HG03103 (cell line): ENCODE measurements at regions not wholly inside any gene's neighbourhood (a gene's known extent, or its start where the extent isn't known, plus 50 kb on each side); places are given as distances from the start of the nearest gene placed in this dataset.

ENCODE experiments used
- ATAC-seq: cut with Tn5 transposase; IDR thresholded peaks from one replicate; pipeline ENCODE4 v1.9.1; 2021; ENCODE audit warnings: low read depth; ENCODE audit not compliant: unreplicated experiment

DNA sequence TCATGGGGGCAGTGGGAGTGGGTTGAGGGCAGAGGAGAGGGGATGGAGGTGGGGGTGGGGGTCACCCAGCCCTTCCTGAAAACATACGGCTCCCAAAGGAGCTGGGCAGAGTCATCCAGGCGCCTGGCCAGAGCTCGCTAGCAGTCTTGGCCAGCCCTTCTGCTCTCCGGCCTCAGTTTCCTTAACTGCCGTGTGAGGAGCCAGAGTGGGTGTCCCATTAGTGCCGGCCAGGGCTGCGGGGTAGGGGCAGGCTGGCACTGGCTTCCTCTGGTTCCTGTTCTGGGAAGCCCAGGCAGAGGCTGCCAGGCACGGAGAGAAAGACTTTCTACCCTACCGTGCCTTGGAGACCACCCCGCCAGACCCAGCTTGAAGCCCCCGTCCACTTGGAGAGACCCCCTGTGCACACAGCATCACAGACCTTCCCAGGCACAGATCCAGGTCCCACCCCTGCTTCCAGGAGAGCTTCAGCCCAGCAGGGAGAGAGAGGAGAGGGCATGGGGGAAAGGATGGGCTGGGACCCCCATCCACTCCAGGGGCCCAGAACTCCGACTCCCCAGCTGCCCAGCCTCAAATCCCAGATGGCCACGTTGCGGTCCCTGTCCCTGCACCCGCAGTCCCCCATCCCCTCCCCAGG, 93.3 kb downstream of the RFLNA start:
- ATAC-seq, result no peak

DNA sequence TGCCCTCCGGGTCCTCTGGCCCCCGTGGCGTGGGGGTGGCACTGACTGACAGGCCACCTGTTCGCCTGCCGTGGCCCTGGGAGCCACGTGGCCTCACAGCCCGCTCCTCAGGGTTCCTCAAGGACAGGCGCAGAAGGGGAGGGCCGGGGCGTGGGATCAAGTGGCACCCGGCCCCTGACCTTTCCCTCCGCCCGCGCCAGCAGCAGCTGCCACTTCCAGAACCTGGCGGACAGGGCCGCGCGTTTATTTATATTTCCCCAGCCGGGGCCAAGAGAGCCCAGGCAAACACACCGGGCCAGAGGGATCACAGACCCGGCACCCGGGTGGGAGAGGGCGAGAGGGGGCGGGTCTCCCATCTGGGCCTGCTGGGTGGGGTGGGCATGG, 92.6 kb downstream of the RFLNA start:
- ATAC-seq, result no peak

- no peak for ATAC-seq
Observed at GRCh38 chr12:124386661-124387527, 92.0 kb downstream of the RFLNA start.

GRCh38 chr12:124386059-124386458, 91.2 kb downstream of the RFLNA start:
- ATAC-seq, result no peak

- no peak for ATAC-seq
Observed at GRCh38 chr12:124385219-124385969, 90.5 kb downstream of the RFLNA start.

DNA sequence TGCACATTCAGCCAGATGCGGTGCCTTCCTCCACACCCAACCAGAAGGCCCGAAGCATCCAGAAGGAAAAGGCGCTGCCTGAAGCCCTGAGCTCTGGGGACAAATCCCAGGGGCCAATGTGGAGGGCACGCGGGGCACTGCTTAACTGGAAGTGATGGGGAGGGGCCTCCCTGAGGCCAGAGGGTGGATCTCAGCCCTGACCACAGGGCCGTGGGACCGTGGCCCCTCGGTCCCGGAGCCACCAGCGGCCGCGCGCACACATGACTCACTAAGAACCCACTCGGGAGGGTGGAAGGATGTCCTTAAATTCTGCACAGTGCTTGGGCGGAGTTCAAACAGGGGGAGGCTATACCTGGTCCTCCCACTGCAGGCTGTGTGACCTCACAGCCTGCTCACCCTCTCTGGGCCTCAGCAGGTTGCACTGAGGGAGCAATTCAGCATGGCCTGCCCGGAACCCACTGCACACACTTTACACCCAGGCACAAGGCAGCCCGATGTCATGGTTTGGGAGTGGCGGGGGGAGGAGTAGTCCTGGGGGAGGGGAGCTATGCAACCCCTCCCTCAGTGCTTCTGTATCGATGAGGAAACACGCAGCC, 89.5 kb downstream of the RFLNA start:
- no peak for ATAC-seq

GRCh38 chr12:124383028-124383427, 88.1 kb downstream of the RFLNA start:
- ATAC-seq, result no peak

- no peak for ATAC-seq
Observed at GRCh38 chr12:124381456-124382296, 86.8 kb downstream of the RFLNA start.

GRCh38 chr12:124380796-124381455, 86.0 kb downstream of the RFLNA start:
- no peak for ATAC-seq

DNA sequence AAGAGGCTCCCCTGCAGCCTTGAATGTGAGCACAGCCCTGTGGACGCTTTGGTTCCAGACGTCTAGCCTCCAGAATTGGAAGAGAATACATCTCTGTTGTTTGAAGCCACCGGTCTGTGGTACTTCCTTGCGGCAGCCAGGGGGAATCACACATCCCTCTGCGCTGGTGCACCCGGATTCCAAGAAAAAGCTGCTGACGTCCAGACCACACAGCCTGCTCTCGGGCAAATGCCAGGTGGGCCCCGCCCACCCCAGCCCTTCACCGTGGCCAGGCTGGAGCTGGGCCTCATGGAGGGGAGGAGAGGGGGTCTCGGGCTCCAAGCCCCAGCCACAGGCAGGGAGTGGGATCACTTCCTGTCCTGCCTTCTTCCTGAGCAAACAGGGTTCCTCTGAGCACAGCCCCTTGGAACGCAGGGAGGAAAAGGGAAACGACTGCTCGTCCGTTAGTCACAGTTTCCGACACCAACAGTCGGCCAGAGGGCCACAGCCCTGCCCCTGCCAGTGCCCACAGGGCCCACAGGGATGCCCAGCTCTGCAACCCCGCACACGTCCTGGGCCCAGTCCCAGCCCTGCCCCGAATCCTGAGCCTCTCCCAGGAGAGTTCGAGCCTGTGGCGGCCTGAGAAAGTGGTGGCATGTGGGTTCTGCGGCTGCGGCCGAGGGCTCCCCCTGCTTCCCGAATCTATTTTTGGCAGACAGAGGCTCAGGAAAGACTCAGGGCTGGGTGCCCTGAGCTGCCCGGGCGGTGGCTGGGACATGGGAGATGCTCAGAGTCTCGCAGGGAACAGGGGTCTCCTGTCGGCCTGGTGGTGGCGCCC, 85.3 kb downstream of the RFLNA start:
- ATAC-seq, result no peak

DNA sequence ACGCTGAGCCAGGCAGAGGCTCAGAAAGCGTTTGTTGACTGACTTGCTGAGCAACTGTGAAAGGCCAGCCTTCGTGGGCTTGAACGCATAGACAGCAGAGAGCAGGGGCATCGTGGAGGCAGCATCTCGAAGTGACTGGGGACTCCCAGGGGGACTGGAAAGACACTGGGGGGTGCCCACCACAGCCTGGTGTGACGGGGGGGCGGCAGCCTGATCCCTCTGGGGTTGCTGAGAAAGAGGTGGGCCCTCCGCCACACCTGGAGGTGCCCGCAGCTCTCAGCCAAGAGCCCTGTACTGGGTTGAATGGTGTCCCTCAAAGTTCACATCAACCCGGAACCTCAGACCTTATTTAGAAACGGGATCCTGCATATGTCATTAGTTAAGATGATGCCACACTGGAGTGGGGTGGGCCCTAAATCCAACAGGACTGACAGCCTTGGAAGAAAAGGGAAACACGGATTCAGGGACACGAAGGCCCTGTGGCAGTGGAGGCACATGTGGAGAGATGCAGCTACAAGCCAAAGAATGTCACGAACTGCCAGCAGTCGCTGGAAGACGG, 84.6 kb downstream of the RFLNA start:
- no peak for ATAC-seq

DNA sequence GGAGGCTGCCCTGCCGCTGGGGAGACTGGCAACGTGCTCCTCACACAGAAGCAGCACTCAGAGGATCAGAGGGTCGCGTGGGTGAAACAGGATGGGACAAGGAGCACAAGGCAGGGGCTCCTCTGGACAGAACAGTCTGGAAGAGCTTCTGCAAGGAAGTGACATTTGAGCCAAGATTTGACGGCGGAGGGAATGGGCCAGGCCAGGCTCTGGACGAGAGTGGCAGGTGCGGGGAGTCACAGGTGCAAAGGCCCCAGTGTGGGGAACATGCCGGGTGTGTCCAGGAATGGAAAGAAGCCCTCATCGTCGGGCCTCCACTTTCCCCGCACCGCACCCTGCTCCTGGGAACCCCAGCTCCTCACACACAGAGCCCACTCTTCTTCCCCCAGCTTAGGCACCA, 84.0 kb downstream of the RFLNA start:
- ATAC-seq, result no peak

GRCh38 chr12:124377981-124378509, 83.2 kb downstream of the RFLNA start:
- ATAC-seq, result no peak

GRCh38 chr12:124376435-124376834, 81.5 kb downstream of the RFLNA start:
- no peak for ATAC-seq

DNA sequence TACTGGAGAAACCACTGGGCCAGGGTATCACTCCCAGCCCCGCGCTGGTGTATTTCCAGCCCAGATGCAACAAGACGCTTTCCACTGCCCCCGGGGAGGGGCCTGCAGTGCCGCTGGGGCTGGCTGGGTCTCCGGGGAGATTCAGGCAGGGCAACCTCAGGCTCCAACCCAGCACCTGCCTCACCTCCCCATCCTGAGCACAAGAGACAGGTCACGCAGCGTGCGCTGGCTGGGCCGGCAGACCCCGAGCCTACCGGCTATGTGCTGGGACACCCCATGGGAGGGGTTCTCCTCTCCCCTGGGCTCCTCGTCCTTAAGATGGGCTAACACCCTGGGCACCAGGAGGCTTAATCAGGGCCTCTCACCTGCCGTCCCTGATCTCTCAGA, 80.9 kb downstream of the RFLNA start:
- ATAC-seq, result no peak

GRCh38 chr12:124375141-124375788, 80.4 kb downstream of the RFLNA start:
- no peak for ATAC-seq

- ATAC-seq, result no peak
Observed at GRCh38 chr12:124374567-124374966, 79.7 kb downstream of the RFLNA start.

DNA sequence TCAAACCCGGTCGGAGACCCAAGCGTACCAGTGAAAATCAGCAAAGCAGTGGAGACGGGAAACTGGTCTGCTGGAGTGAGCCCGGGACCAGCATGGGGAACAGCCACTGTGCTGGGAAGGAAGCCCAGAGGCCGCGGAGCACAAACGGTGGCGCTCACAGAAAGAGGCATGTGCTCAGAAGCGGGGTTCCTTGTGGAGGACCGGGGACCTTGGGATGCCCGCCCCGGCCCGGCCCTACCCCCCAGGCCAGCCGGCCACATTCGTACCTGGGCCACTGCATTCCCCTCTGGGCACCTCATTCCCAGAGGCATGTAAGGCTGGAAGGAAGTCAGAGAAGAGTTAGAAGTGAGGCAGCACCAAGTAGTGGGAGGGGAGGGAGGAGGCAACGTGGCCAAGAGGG, 79.3 kb downstream of the RFLNA start:
- no peak for ATAC-seq
